PC-9 (cell line): ENCODE measurements at regions not wholly inside any gene's neighbourhood (a gene's known extent, or its start where the extent isn't known, plus 50 kb on each side); places are given as distances from the start of the nearest gene placed in this dataset.

ENCODE experiments used
- CTCF ChIP-seq: fragments of 200-600 bp; sonication (generic); conservative IDR thresholded peaks from 2 replicates; pipeline ENCODE4 v1.6.1; 2017; ENCODE audit warnings: mixed run types, antibody characterized with exemption, mild to moderate bottlenecking, moderate library complexity
- EZH2 ChIP-seq: fragments of 200-600 bp; sonication (generic); IDR thresholded peaks from 2 replicates; pipeline ENCODE4 v1.8.0; 2017; ENCODE audit warnings: antibody characterized with exemption, low read depth

GRCh38 chr9:89668216-89668865 lies 63.5 kb downstream of the GADD45G start:
- TF ChIP-seq CTCF = no peak
- no peak for TF ChIP-seq EZH2
